ENCODE measurements at regions not wholly inside any gene's neighbourhood (a gene's known extent, or its start where the extent isn't known, plus 50 kb on each side); places are given as distances from the start of the nearest gene placed in this dataset.

DNA sequence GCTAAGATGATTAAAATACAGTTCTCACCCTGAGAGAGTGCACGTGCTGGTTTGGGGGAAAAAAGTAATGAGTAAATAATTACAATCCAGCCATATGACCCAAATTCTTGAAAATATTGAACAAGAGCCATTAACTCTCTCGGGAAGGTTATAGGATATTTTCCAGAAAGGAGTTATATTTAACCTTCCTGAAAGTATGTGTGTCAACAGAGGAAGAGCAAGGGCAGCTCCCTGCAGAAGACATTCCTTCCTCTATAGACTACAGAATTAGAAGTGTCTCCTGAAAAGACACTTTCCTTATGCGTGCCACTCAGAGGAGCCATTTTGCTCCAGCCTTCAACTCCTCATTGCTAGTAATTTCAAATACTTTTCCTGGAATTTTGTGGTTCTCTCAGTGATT is 648.7 kb downstream of the USP25 start:
- Histone ChIP-seq H3K27ac (no peak overlapping the region), H3K27me3 (no peaks in the 10 kb centered on the region), H3K4me1 (no peaks in the 10 kb centered on the region), H3K4me3 (replicated peaks in 1 of 3) (no peak overlapping the region), H3K9me3 (no peaks in the 10 kb centered on the region), H3K36me3 (no peaks in the 10 kb centered on the region)
- 71 to 73% methylated on average over 3 of the region's 3 CpGs for WGBS, 2 donors
- no peak for DNase-seq
- intact Hi-C loops (cut with DNase I), result no loop called here
- TF ChIP-seq, protein P1, sequence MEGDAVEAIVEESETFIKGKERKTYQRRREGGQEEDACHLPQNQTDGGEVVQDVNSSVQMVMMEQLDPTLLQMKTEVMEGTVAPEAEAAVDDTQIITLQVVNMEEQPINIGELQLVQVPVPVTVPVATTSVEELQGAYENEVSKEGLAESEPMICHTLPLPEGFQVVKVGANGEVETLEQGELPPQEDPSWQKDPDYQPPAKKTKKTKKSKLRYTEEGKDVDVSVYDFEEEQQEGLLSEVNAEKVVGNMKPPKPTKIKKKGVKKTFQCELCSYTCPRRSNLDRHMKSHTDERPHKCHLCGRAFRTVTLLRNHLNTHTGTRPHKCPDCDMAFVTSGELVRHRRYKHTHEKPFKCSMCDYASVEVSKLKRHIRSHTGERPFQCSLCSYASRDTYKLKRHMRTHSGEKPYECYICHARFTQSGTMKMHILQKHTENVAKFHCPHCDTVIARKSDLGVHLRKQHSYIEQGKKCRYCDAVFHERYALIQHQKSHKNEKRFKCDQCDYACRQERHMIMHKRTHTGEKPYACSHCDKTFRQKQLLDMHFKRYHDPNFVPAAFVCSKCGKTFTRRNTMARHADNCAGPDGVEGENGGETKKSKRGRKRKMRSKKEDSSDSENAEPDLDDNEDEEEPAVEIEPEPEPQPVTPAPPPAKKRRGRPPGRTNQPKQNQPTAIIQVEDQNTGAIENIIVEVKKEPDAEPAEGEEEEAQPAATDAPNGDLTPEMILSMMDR (IDR thresholded peaks at IDR 0.05), result no peak
- no peak for TF ChIP-seq POLR2A (IDR thresholded peaks at IDR 0.05)

- no peaks in the 10 kb centered on the region for H3K27me3 ChIP-seq
- no peak overlapping the region for H3K4me3 ChIP-seq (replicated peaks in 1 of 3)
- no peaks in the 10 kb centered on the region for H3K36me3 ChIP-seq
- intact Hi-C loops (cut with DNase I), result no loop called here
- H3K4me1 ChIP-seq, result no peaks in the 10 kb centered on the region
- DNase-seq, result no peak
- H3K27ac ChIP-seq, result no peak overlapping the region
- no peaks in the 10 kb centered on the region for H3K9me3 ChIP-seq
- WGBS, 2 donors, result 95 to 97% methylated on average over 4 of the region's 4 CpGs
- TF ChIP-seq POLR2A (IDR thresholded peaks at IDR 0.05), result no peak
- TF ChIP-seq, protein P1 (IDR thresholded peaks at IDR 0.05), result no peak
Observed at GRCh38 chr21:16388291-16388690, 658.5 kb downstream of the USP25 start.

DNA sequence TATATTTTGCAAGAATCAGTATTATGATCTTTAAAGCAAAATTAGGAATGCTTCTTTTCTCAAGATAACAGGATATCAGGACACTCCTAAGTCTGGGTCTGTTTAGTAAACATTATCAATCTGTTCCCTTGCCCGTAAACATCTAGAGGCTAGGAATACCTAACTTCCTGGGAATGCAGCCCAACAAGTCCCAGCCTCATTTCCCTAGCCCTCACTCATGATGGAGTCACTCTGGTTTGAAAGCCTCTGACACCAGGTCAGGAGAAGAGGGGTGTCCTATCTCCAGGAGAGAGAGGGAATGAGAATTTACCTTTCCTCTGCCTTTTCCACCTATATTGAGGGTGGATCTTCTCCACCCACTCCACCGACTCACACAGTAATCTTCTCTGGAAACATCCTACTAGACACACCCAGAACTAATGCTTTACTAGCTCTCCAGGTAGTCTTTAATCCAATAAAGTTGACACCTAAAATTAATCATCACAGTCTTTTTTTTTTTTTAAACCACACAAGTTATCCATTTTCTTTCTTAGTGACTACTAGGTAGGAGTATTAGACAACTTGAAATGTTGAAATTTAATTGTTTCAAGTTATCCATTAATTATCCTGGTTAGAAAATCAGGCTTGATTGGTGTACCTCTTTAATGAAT is 659.3 kb downstream of the USP25 start:
- Histone ChIP-seq H3K36me3 (no peaks in the 10 kb centered on the region), H3K4me3 (replicated peaks in 1 of 3) (no peak overlapping the region), H3K9me3 (no peaks in the 10 kb centered on the region), H3K27me3 (no peaks in the 10 kb centered on the region), H3K27ac (no peak overlapping the region), H3K4me1 (no peaks in the 10 kb centered on the region)
- TF ChIP-seq, protein P1 (IDR thresholded peaks at IDR 0.05), result no peak
- no peak for TF ChIP-seq POLR2A (IDR thresholded peaks at IDR 0.05)
- 93% methylated on average over 2 of the region's 2 CpGs for WGBS, 2 donors
- DNase-seq, result no peak
- intact Hi-C loops (cut with DNase I), result no loop called here

DNA sequence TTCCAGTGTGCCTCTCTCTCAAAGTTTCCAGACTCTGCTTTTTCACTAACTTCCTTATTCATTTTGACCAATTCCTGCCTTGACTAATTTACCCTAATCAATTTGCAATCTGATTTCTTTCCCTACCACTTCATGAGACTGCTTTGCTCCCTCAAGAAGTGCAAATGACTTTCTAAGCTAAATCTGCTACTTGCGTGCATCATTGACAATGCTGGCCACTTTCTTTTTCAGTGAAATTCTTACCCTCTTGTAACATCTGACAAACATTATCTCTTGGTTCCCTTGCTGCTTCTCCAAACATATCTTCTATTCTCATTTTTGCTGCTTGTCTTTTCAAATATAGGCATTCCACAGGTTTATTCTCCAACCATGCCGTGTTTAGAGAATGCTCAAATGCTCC is 659.9 kb downstream of the USP25 start:
- Histone ChIP-seq H3K4me1 (no peaks in the 10 kb centered on the region), H3K27ac (no peak overlapping the region), H3K9me3 (no peaks in the 10 kb centered on the region), H3K27me3 (no peaks in the 10 kb centered on the region), H3K4me3 (replicated peaks in 1 of 3) (no peak overlapping the region), H3K36me3 (no peaks in the 10 kb centered on the region)
- DNase-seq, result no peak
- intact Hi-C loops (cut with DNase I), result no loop called here
- TF ChIP-seq POLR2A (IDR thresholded peaks at IDR 0.05), result no peak
- TF ChIP-seq, protein P1 (IDR thresholded peaks at IDR 0.05), result no peak
- WGBS, 2 donors, result 94% methylated on average over 2 of the region's 2 CpGs

DNA sequence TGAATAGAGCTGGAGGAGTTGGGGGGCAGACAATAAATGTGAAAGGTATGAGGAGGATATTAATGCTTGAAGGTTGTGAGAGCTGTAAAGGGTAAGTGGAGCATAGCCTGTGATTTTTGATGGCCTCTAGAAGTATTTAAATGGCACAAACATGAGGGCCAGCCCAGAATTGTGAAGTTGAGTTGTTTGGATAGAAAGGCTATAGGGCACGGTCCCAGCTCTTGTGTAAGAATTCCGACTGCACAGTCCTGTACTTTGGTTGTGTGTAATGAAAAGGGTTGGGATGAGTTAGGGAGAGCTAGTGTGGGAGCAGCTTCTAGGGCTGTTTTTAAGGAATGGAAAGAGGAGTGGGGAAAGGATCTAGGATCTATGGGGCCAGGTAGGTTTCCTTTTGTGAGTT is 665.5 kb downstream of the USP25 start:
- H3K4me1 ChIP-seq, result no peaks in the 10 kb centered on the region
- H3K4me3 ChIP-seq (replicated peaks in 1 of 3), result no peak overlapping the region
- H3K36me3 ChIP-seq, result no peaks in the 10 kb centered on the region
- TF ChIP-seq, protein P1 (IDR thresholded peaks at IDR 0.05), result no peak
- TF ChIP-seq POLR2A (IDR thresholded peaks at IDR 0.05), result no peak
- no peak overlapping the region for H3K27ac ChIP-seq
- no peak for DNase-seq
- WGBS, 2 donors, result 60 to 75% methylated on average over 2 of the region's 2 CpGs
- H3K27me3 ChIP-seq, result no peaks in the 10 kb centered on the region
- intact Hi-C loops (cut with DNase I), result no loop called here
- H3K9me3 ChIP-seq, result no peaks in the 10 kb centered on the region
